BLaER1 treated with 17β-estradiol and CSF1 and Interleukin-3, amounts not matched to agents 10 nM and 100 nM (cell line): ENCODE measurements at regions not wholly inside any gene's neighbourhood (a gene's known extent, or its start where the extent isn't known, plus 50 kb on each side); places are given as distances from the start of the nearest gene placed in this dataset.

Experiments used
- H3K27ac ChIP-seq, 11 experiments: shearing (Covaris generic); formaldehyde crosslinking; 2 replicates each; pipeline ENCODE4 v1.8.1; 2022
- H3K27me3 ChIP-seq, 11 experiments: shearing (Covaris generic); formaldehyde crosslinking; 2 replicates each; pipeline ENCODE4 v1.8.1; 2022
- H3K36me3 ChIP-seq, 11 experiments: shearing (Covaris generic); formaldehyde crosslinking; 2 replicates each; pipeline ENCODE4 v1.8.1; 2022
- H3K4me1 ChIP-seq, 10 experiments: shearing (Covaris generic); formaldehyde crosslinking; 2 replicates each; pipeline ENCODE4 v1.8.1; 2022
- H3K4me2 ChIP-seq, 11 experiments: shearing (Covaris generic); formaldehyde crosslinking; 2 replicates each; pipeline ENCODE4 v1.8.1; 2022
- H3K4me3 ChIP-seq, 10 experiments: shearing (Covaris generic); formaldehyde crosslinking; 2 replicates each; pipeline ENCODE4 v1.8.1; 2022
- H3K9ac ChIP-seq, 11 experiments: shearing (Covaris generic); formaldehyde crosslinking; 2 replicates each; pipeline ENCODE4 v1.8.1; 2022
- H3K9me3 ChIP-seq, 11 experiments: shearing (Covaris generic); formaldehyde crosslinking; replicated peaks in 1 of 11; 2 replicates each; pipeline ENCODE4 v1.8.1; 2022
- H4K20me1 ChIP-seq, 11 experiments: shearing (Covaris generic); formaldehyde crosslinking; 2 replicates each; pipeline ENCODE4 v1.8.1; 2022
- Cebpa-rat ChIP-seq, 11 experiments: shearing (Covaris generic); IDR thresholded peaks; 2 replicates each; pipeline ENCODE4 v1.8.1; 2022

GRCh38 chr16:73212431-73212830 lies 164.5 kb upstream of the ZFHX3 start:
- Histone ChIP-seq H3K27ac (no peak overlapping the region), H3K9me3 (peaks cover 0 to 20% (median 8%) of the 10 kb centered on the region in 11 experiments; a peak in 16 of 22 replicates), H3K4me3 (no peak overlapping the region), H3K27me3 (no peaks in the 10 kb centered on the region), H4K20me1 (no peaks in the 10 kb centered on the region), H3K4me2 (no peak overlapping the region), H3K9ac (no peak overlapping the region), H3K4me1 (peaks cover 0 to 11% (median 7%) of the 10 kb centered on the region in 10 experiments; a peak in 14 of 20 replicates), H3K36me3 (no peaks in the 10 kb centered on the region)
- TF ChIP-seq Cebpa-rat (IDR thresholded peaks at IDR 0.05): no peak

GRCh38 chr16:73210686-73211085 lies 162.8 kb upstream of the ZFHX3 start:
- Histone ChIP-seq H3K36me3 (no peaks in the 10 kb centered on the region), H3K9me3 (peaks cover 0 to 7% (median 1%) of the 10 kb centered on the region in 11 experiments; a peak in 13 of 22 replicates), H3K27me3 (no peaks in the 10 kb centered on the region), H4K20me1 (no peaks in the 10 kb centered on the region), H3K27ac (no peak overlapping the region), H3K4me3 (no peak overlapping the region), H3K4me2 (peak overlapping the region in 9 of 11 experiments; percentile 0 to 31 (median 22); a peak in 12 of 22 replicates), H3K4me1 (peaks cover 0 to 11% (median 7%) of the 10 kb centered on the region in 10 experiments; a peak in 14 of 20 replicates), H3K9ac (no peak overlapping the region)
- no peak for TF ChIP-seq Cebpa-rat (IDR thresholded peaks at IDR 0.05)

- no peak overlapping the region for H3K4me3 ChIP-seq
- H3K9ac ChIP-seq: no peak overlapping the region
- no peaks in the 10 kb centered on the region for H3K27me3 ChIP-seq
- peak overlapping the region in 3 of 11 experiments; percentile 10 to 31 (median 26); a peak in 3 of 22 replicates for H3K4me2 ChIP-seq
- H3K27ac ChIP-seq: no peak overlapping the region
- H3K36me3 ChIP-seq: no peaks in the 10 kb centered on the region
- H3K9me3 ChIP-seq: peaks cover 0 to 1% (median 0%) of the 10 kb centered on the region in 11 experiments; a peak in 2 of 22 replicates
- H3K4me1 ChIP-seq: peaks cover 0 to 11% (median 7%) of the 10 kb centered on the region in 10 experiments; a peak in 14 of 20 replicates
- no peak for TF ChIP-seq Cebpa-rat (IDR thresholded peaks at IDR 0.05)
- H4K20me1 ChIP-seq: no peaks in the 10 kb centered on the region
These were observed 162.2 kb upstream of the ZFHX3 start for GRCh38 chr16:73210084-73210483.

GRCh38 chr16:73209190-73209589 lies 161.3 kb upstream of the ZFHX3 start:
- no peaks in the 10 kb centered on the region for H3K27me3 ChIP-seq
- H3K4me3 ChIP-seq: no peak overlapping the region
- no peak overlapping the region for H3K4me2 ChIP-seq

GRCh38 chr16:73206151-73206707 lies 158.3 kb upstream of the ZFHX3 start:
- Histone ChIP-seq H3K27ac (no peak overlapping the region), H3K4me2 (no peak overlapping the region), H3K9ac (no peak overlapping the region), H3K4me3 (no peak overlapping the region), H3K36me3 (no peaks in the 10 kb centered on the region), H3K27me3 (no peaks in the 10 kb centered on the region), H4K20me1 (no peaks in the 10 kb centered on the region), H3K4me1 (peaks cover 0 to 18% (median 9%) of the 10 kb centered on the region in 10 experiments; a peak in 15 of 20 replicates), H3K9me3 (peaks cover 0 to 3% (median 0%) of the 10 kb centered on the region in 11 experiments; a peak in 1 of 22 replicates)
- no peak for TF ChIP-seq Cebpa-rat (IDR thresholded peaks at IDR 0.05)

More at GRCh38 chr16:73209190-73209589, 161.3 kb upstream of the ZFHX3 start:
- H3K9me3 ChIP-seq: peaks cover 0 to 3% (median 0%) of the 10 kb centered on the region in 11 experiments; a peak in 1 of 22 replicates
- TF ChIP-seq Cebpa-rat (IDR thresholded peaks at IDR 0.05): no peak
- H3K9ac ChIP-seq: no peak overlapping the region
- H4K20me1 ChIP-seq: no peaks in the 10 kb centered on the region
- no peaks in the 10 kb centered on the region for H3K36me3 ChIP-seq
- H3K4me1 ChIP-seq: peaks cover 0 to 11% (median 7%) of the 10 kb centered on the region in 10 experiments; a peak in 14 of 20 replicates
- H3K27ac ChIP-seq: no peak overlapping the region

- Histone ChIP-seq H3K4me3 (no peak overlapping the region), H3K27ac (no peak overlapping the region), H4K20me1 (no peaks in the 10 kb centered on the region), H3K9ac (no peak overlapping the region), H3K9me3 (peaks cover 0 to 3% (median 0%) of the 10 kb centered on the region in 11 experiments; a peak in 1 of 22 replicates), H3K4me2 (no peak overlapping the region), H3K27me3 (no peaks in the 10 kb centered on the region), H3K36me3 (no peaks in the 10 kb centered on the region), H3K4me1 (peaks cover 0 to 10% (median 2%) of the 10 kb centered on the region in 10 experiments; a peak in 13 of 20 replicates)
- no peak for TF ChIP-seq Cebpa-rat (IDR thresholded peaks at IDR 0.05)
These were observed 157.4 kb upstream of the ZFHX3 start for GRCh38 chr16:73205153-73205886.

GRCh38 chr16:73204359-73205152 lies 156.6 kb upstream of the ZFHX3 start:
- peaks cover 0 to 3% (median 0%) of the 10 kb centered on the region in 11 experiments; a peak in 1 of 22 replicates for H3K9me3 ChIP-seq
- no peak overlapping the region for H3K27ac ChIP-seq
- H3K4me3 ChIP-seq: no peak overlapping the region
- H3K36me3 ChIP-seq: no peaks in the 10 kb centered on the region
- no peak overlapping the region for H3K4me2 ChIP-seq
- no peak for TF ChIP-seq Cebpa-rat (IDR thresholded peaks at IDR 0.05)
- H3K4me1 ChIP-seq: peaks cover 0 to 7% (median 0%) of the 10 kb centered on the region in 10 experiments; a peak in 6 of 20 replicates
- no peak overlapping the region for H3K9ac ChIP-seq
- no peaks in the 10 kb centered on the region for H4K20me1 ChIP-seq
- H3K27me3 ChIP-seq: no peaks in the 10 kb centered on the region

- 0 out of 22 replicates have a peak, but pooled peaks cover 0 to 3% (median 0%) of the 10 kb centered on the region in 11 experiments for H3K9me3 ChIP-seq
- H3K4me1 ChIP-seq: peaks cover 11 to 26% (median 17%) of the 10 kb centered on the region in 10 experiments
- no peak overlapping the region for H3K4me2 ChIP-seq
- H4K20me1 ChIP-seq: no peaks in the 10 kb centered on the region
- H3K27ac ChIP-seq: no peak overlapping the region
- H3K36me3 ChIP-seq: no peaks in the 10 kb centered on the region
- no peak overlapping the region for H3K9ac ChIP-seq
- TF ChIP-seq Cebpa-rat (IDR thresholded peaks at IDR 0.05): no peak
- H3K27me3 ChIP-seq: no peaks in the 10 kb centered on the region
- no peak overlapping the region for H3K4me3 ChIP-seq
These were observed 154.3 kb upstream of the ZFHX3 start for GRCh38 chr16:73202161-73202729.
